Peyer's patch (tissue), 4 donors: ENCODE measurements at regions not wholly inside any gene's neighbourhood (a gene's known extent, or its start where the extent isn't known, plus 50 kb on each side); places are given as distances from the start of the nearest gene placed in this dataset.

Source experiments
- DNase-seq, 3 donors: peaks; one replicate each; pipeline ENCODE4 v3.0.0-alpha.2; 2017 to 2019
- H3K27ac ChIP-seq, 4 donors: fragments of 200-600 bp; sonication (generic); one replicate each; pipeline ENCODE4 v1.5.1; 2016 to 2019
- H3K27me3 ChIP-seq, 2 donors: fragments of 200-600 bp; sonication (generic); one replicate each; pipeline ENCODE4 v1.5.1; 2019
- H3K36me3 ChIP-seq, 3 donors: fragments of 200-600 bp; sonication (generic); one replicate each; pipeline ENCODE4 v1.5.1; 2016 to 2019
- H3K4me1 ChIP-seq, 4 donors: fragments of 200-600 bp; sonication (generic); one replicate each; pipeline ENCODE4 v1.5.1; 2016 to 2019
- H3K4me3 ChIP-seq, 4 donors: fragments of 200-600 bp; sonication (generic); 1 replicate in 3 of 4; 2 replicates in 1 of 4; pipeline ENCODE4 v1.5.1; 2016 to 2019; ENCODE audit warnings: mild to moderate bottlenecking in 1 of 4
- H3K9me3 ChIP-seq, 4 donors: fragments of 200-600 bp; sonication (generic); one replicate each; pipeline ENCODE4 v1.5.1; 2016 to 2019; ENCODE audit warnings: mild to moderate bottlenecking in 1 of 4
- CTCF ChIP-seq, 6 experiments: fragments of 450-650 bp in 4 of 6; fragments of 200-600 bp in 2 of 6; sonication (generic) in 1 of 6; IDR thresholded peaks; one replicate each; pipeline ENCODE4 v1.5.1; 2017 to 2019; ENCODE audit warnings: antibody characterized with exemption in 6 of 6, mild to moderate bottlenecking in 3 of 6, moderate library complexity in 1 of 6
- POLR2A ChIP-seq, 2 donors: fragments of 450-650 bp; IDR thresholded peaks; one replicate each; pipeline ENCODE4 v1.5.1; 2017; ENCODE audit warnings: antibody characterized with exemption in 2 of 2, mild to moderate bottlenecking in 2 of 2, moderate library complexity in 2 of 2

GRCh38 chrX:149370097-149370496 is 135.0 kb downstream of the IDS start:
- Histone ChIP-seq H3K36me3 (no peaks in the 10 kb centered on the region), H3K4me1 (no peaks in the 10 kb centered on the region), H3K9me3 (no peaks in the 10 kb centered on the region), H3K4me3 (no peak overlapping the region), H3K27me3 (no peaks in the 10 kb centered on the region), H3K27ac (no peak overlapping the region)
- no peak for TF ChIP-seq CTCF (IDR thresholded peaks at IDR 0.05)
- no peak for TF ChIP-seq POLR2A (IDR thresholded peaks at IDR 0.05)
- DNase-seq, result no peak

- Histone ChIP-seq H3K4me1 (no peaks in the 10 kb centered on the region), H3K9me3 (no peaks in the 10 kb centered on the region), H3K27ac (no peak overlapping the region), H3K27me3 (no peaks in the 10 kb centered on the region), H3K4me3 (no peak overlapping the region), H3K36me3 (no peaks in the 10 kb centered on the region)
- TF ChIP-seq CTCF (IDR thresholded peaks at IDR 0.05) (no peak), POLR2A (IDR thresholded peaks at IDR 0.05) (no peak)
- DNase-seq, result no peak
Observed at GRCh38 chrX:149365552-149365951, 139.6 kb downstream of the IDS start.

DNA sequence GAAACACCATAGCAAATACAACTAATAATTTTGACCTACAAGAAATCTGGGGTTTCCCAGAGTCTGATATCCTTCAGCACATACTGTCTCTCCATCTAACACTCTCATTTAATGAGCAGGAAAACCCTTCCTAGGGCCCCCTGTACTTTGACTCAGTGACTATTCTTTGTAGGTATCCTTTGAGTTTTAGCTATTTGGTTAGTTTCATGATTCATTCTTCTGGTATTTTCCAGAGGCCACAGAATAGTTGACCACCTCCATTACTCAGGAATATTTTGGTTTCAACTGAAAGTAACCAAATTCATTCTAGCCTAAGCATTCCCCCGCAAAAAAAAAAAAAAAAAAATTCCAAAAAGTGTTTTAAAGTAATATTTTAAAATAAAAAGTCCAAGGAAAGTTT is 140.0 kb downstream of the IDS start:
- TF ChIP-seq CTCF (IDR thresholded peaks at IDR 0.05) (no peak), POLR2A (IDR thresholded peaks at IDR 0.05) (no peak)
- no peak for DNase-seq
- H3K27me3 ChIP-seq, result no peaks in the 10 kb centered on the region
- no peak overlapping the region for H3K27ac ChIP-seq
- no peak overlapping the region for H3K4me3 ChIP-seq
- no peaks in the 10 kb centered on the region for H3K36me3 ChIP-seq
- H3K4me1 ChIP-seq, result no peaks in the 10 kb centered on the region
- H3K9me3 ChIP-seq, result no peaks in the 10 kb centered on the region

GRCh38 chrX:149363965-149364364 is 141.1 kb downstream of the IDS start:
- Histone ChIP-seq H3K4me3 (no peak overlapping the region), H3K4me1 (no peaks in the 10 kb centered on the region), H3K27me3 (no peaks in the 10 kb centered on the region), H3K36me3 (no peaks in the 10 kb centered on the region), H3K27ac (no peak overlapping the region), H3K9me3 (no peaks in the 10 kb centered on the region)
- no peak for DNase-seq
- TF ChIP-seq POLR2A (IDR thresholded peaks at IDR 0.05) (no peak), CTCF (IDR thresholded peaks at IDR 0.05) (no peak)

DNA sequence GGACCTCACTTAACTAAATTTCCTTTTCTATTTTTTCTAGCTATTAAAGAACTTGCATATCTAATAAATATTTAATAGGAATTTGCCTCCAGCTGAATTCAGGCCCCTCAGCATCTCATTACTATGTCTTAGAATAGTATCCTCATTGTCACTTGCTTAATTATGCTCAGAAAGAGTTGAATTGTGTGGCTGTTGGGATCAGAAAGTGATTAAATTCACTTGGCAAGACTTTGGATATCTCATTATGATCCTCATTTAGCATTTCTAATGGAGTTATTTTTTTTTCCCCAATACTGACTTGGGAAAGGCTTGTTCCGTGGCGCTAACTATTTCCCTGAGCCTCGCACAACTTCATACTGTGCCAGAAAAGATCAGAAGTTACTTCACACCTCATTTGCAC is 158.8 kb downstream of the IDS start:
- no peak for DNase-seq
- TF ChIP-seq CTCF (IDR thresholded peaks at IDR 0.05), result no peak
- no peaks in the 10 kb centered on the region for H3K9me3 ChIP-seq
- no peaks in the 10 kb centered on the region for H3K27me3 ChIP-seq
- H3K36me3 ChIP-seq, result no peaks in the 10 kb centered on the region
- no peak overlapping the region for H3K4me3 ChIP-seq
- no peaks in the 10 kb centered on the region for H3K4me1 ChIP-seq
- H3K27ac ChIP-seq, result no peak overlapping the region

- no peaks in the 10 kb centered on the region for H3K9me3 ChIP-seq
- H3K36me3 ChIP-seq, result no peaks in the 10 kb centered on the region
- H3K4me3 ChIP-seq, result no peak overlapping the region
- no peak for DNase-seq
- no peaks in the 10 kb centered on the region for H3K27me3 ChIP-seq
- no peak for TF ChIP-seq CTCF (IDR thresholded peaks at IDR 0.05)
- H3K4me1 ChIP-seq, result no peaks in the 10 kb centered on the region
- no peak overlapping the region for H3K27ac ChIP-seq
Observed at GRCh38 chrX:149322316-149322715, 182.8 kb downstream of the IDS start.
